ENCODE measurements at regions not wholly inside any gene's neighbourhood (a gene's known extent, or its start where the extent isn't known, plus 50 kb on each side); places are given as distances from the start of the nearest gene placed in this dataset.

DNA sequence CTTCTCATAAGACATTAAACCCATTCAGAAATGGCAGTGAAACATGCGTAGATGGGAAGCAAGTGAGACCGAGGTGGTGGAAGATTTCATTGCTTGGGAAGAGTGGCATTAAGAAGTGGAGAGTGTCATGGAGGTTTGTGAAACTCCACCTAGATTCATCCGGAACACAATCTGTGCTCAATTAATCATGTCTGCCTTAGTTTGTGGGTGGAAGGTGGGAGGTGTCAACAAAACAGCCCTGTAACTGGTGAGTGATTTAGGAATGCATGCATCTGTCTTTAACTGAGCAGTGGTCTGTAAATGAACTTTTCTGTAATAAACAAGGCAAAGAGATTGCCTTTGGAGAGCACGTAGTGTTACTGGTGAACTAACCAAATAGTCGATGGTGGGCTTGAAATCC lies 113.7 kb downstream of the WNT5A start:
- CTCF ChIA-PET = interaction anchor here (0.6 to 0.7 kb wide), 2 partner anchors 46 to 110 kb away, joined by 3 read pairs; no protein-coding TSS in a partner anchor
- no peaks in the 10 kb centered on the region for H3K27me3 ChIP-seq (ENCODE audit: control insufficient read depth, insufficient read depth, low read length)
- POLR2A ChIA-PET = no interaction called here
- DNase-seq (ENCODE audit: low read depth) = no peak
- no peak overlapping the region for H3K4me3 ChIP-seq (ENCODE audit: low read depth, low read length)
- TF ChIP-seq, protein P1, sequence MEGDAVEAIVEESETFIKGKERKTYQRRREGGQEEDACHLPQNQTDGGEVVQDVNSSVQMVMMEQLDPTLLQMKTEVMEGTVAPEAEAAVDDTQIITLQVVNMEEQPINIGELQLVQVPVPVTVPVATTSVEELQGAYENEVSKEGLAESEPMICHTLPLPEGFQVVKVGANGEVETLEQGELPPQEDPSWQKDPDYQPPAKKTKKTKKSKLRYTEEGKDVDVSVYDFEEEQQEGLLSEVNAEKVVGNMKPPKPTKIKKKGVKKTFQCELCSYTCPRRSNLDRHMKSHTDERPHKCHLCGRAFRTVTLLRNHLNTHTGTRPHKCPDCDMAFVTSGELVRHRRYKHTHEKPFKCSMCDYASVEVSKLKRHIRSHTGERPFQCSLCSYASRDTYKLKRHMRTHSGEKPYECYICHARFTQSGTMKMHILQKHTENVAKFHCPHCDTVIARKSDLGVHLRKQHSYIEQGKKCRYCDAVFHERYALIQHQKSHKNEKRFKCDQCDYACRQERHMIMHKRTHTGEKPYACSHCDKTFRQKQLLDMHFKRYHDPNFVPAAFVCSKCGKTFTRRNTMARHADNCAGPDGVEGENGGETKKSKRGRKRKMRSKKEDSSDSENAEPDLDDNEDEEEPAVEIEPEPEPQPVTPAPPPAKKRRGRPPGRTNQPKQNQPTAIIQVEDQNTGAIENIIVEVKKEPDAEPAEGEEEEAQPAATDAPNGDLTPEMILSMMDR (IDR thresholded peaks at IDR 0.05; ENCODE audit: insufficient read depth, low read depth, low read length) = no peak
- H3K36me3 ChIP-seq (ENCODE audit: control insufficient read depth, insufficient read depth, low read length) = no peaks in the 10 kb centered on the region

DNA sequence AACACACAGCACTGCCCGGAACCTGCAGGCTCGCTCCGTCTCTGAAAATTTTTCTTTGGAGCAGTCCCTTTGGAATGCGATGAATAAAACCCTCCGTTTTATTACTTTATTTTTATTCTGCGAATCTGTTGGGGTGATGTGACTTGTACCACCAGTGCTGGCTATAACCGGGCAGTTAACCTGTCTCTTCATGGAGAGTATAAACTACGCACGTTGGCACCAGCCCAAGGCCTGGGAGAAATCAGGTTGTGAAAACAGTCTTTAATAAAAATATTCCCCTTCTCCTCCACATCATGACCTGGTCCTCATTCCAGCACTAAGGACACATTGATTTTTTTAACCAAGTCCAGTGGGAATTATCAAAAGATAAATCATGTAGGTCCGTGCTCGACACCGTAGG lies 116.8 kb downstream of the WNT5A start:
- ChIA-PET POLR2A (no interaction called here), CTCF (no interaction called here)
- TF ChIP-seq, protein P1 (IDR thresholded peaks at IDR 0.05; ENCODE audit: insufficient read depth, low read depth, low read length) = no peak

GRCh38 chr3:55369141-55369847 lies 117.8 kb downstream of the WNT5A start:
- no peak for DNase-seq (ENCODE audit: low read depth)
- H3K27me3 ChIP-seq (ENCODE audit: control insufficient read depth, insufficient read depth, low read length) = no peaks in the 10 kb centered on the region
- H3K4me3 ChIP-seq (ENCODE audit: low read depth, low read length) = no peak overlapping the region
- TF ChIP-seq, protein P1 (IDR thresholded peaks at IDR 0.05; ENCODE audit: insufficient read depth, low read depth, low read length) = no peak
- POLR2A ChIA-PET = no interaction called here
- CTCF ChIA-PET = no interaction called here
- H3K36me3 ChIP-seq (ENCODE audit: control insufficient read depth, insufficient read depth, low read length) = no peaks in the 10 kb centered on the region

More for the DNA sequence above, 116.8 kb downstream of the WNT5A start:
- DNase-seq (ENCODE audit: low read depth) = no peak
- H3K36me3 ChIP-seq (ENCODE audit: control insufficient read depth, insufficient read depth, low read length) = no peaks in the 10 kb centered on the region
- no peaks in the 10 kb centered on the region for H3K27me3 ChIP-seq (ENCODE audit: control insufficient read depth, insufficient read depth, low read length)
- no peak overlapping the region for H3K4me3 ChIP-seq (ENCODE audit: low read depth, low read length)

DNA sequence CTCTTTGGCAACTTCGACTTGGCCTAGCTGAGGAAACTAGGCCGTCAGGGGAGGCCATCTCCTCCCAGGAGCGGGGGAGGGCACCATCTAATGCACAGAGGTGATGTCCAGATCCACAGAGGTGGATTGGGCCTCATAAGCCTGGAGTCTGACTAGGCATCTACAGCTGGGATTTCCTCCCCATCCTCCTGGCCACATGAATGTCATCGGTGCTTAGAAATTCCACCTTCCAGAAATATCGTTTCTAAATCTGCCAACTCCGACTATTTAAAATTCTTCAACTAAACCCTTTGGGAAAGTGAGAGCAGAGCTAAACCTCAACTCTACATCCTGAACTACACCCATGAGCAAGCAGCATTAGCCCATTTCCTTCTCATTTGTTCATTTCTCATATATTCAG lies 118.7 kb downstream of the WNT5A start:
- POLR2A ChIA-PET = interaction anchor here (0.6 kb wide), 1 partner anchor 18 kb away, joined by 10 read pairs; no protein-coding TSS in a partner anchor

DNA sequence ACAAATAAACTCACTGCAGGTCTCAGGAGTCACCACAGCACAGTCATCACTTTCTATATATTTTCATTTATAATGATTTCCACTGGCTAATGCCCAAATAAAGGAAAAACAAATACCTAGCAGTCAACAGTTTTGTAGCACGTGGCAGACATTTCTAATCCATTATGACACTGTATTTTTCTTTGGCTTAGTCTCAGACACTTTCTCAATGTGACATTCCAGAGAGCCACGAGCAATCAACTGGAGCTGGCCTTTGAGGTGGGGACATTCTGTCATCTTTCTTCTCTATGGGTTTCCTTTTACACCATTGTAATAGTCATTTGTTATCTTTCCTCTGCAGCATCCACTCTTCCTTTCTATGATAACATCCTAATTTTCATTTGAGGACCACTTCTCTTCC lies 119.7 kb downstream of the WNT5A start:
- DNase-seq (ENCODE audit: low read depth) = no peak
- no peaks in the 10 kb centered on the region for H3K27me3 ChIP-seq (ENCODE audit: control insufficient read depth, insufficient read depth, low read length)
- POLR2A ChIA-PET = no interaction called here
- no peak overlapping the region for H3K4me3 ChIP-seq (ENCODE audit: low read depth, low read length)
- no peaks in the 10 kb centered on the region for H3K36me3 ChIP-seq (ENCODE audit: control insufficient read depth, insufficient read depth, low read length)
- TF ChIP-seq, protein P1 (IDR thresholded peaks at IDR 0.05; ENCODE audit: insufficient read depth, low read depth, low read length) = no peak
- CTCF ChIA-PET = no interaction called here

More for the DNA sequence above, 118.7 kb downstream of the WNT5A start:
- H3K4me3 ChIP-seq (ENCODE audit: low read depth, low read length) = no peak overlapping the region
- no peaks in the 10 kb centered on the region for H3K36me3 ChIP-seq (ENCODE audit: control insufficient read depth, insufficient read depth, low read length)
- no peaks in the 10 kb centered on the region for H3K27me3 ChIP-seq (ENCODE audit: control insufficient read depth, insufficient read depth, low read length)
- CTCF ChIA-PET = no interaction called here
- no peak for DNase-seq (ENCODE audit: low read depth)
- TF ChIP-seq, protein P1 (IDR thresholded peaks at IDR 0.05; ENCODE audit: insufficient read depth, low read depth, low read length) = no peak

Data from BJ (cell line).